CD14-positive monocyte (primary cell): ENCODE measurements at regions not wholly inside any gene's neighbourhood (a gene's known extent, or its start where the extent isn't known, plus 50 kb on each side); places are given as distances from the start of the nearest gene placed in this dataset.

ENCODE experiments used
- DNase-seq, 3 donors: peaks; one replicate each; pipeline ENCODE4 v3.0.0-alpha.2; 2011 to 2022
- H2AFZ ChIP-seq: 2 replicates; pipeline ENCODE4 v1.6.0; 2012; ENCODE audit warnings: mild to moderate bottlenecking, low read depth, low read length, inconsistent platforms; ENCODE audit not compliant: insufficient read depth, poor library complexity, severe bottlenecking
- H3K27ac ChIP-seq, 2 donors: 1 replicate in 1 of 2; 2 replicates in 1 of 2; pipeline ENCODE4 v1.5.1; 2012 to 2013; ENCODE audit warnings: low read length in 2 of 2, control low read depth in 1 of 2, inconsistent platforms in 1 of 2, low read depth in 1 of 2, mild to moderate bottlenecking in 1 of 2
- H3K27me3 ChIP-seq, 2 donors: one replicate each; pipeline versions ENCODE4 v1.6.0 to v1.6.1; 2011 to 2013; ENCODE audit warnings: low read length in 2 of 2; ENCODE audit not compliant: control insufficient read depth in 2 of 2, insufficient read depth in 2 of 2
- H3K36me3 ChIP-seq, 2 donors: replicated peaks in 1 of 2; 1 replicate in 1 of 2; 2 replicates in 1 of 2; pipeline versions ENCODE4 v1.5.1 to v1.6.1; 2012 to 2013; ENCODE audit warnings: low read length in 2 of 2, control low read depth in 1 of 2, inconsistent platforms in 1 of 2, mild to moderate bottlenecking in 1 of 2; ENCODE audit not compliant: insufficient read depth in 2 of 2, control insufficient read depth in 1 of 2
- H3K4me1 ChIP-seq, 2 donors: 1 replicate in 1 of 2; 2 replicates in 1 of 2; pipeline versions ENCODE4 v1.5.1 to v1.6.1; 2012 to 2013; ENCODE audit warnings: low read length in 2 of 2, control low read depth in 1 of 2, inconsistent platforms in 1 of 2, mild to moderate bottlenecking in 1 of 2, moderate library complexity in 1 of 2; ENCODE audit not compliant: insufficient read depth in 2 of 2, control insufficient read depth in 1 of 2
- H3K4me2 ChIP-seq: replicated peaks from 2 replicates; pipeline ENCODE3; 2012; ENCODE audit warnings: low read length, moderate library complexity, mild to moderate bottlenecking; ENCODE audit not compliant: poor library complexity, severe bottlenecking; ENCODE audit errors: extremely low read depth
- H3K4me3 ChIP-seq, 3 experiments: fragments of 200-600 bp in 1 of 3; sonication (generic) in 1 of 3; replicated peaks in 1 of 3; 1 replicate in 2 of 3; 2 replicates in 1 of 3; pipeline ENCODE4 v1.5.1; 2011 to 2013; ENCODE audit warnings: low read length in 3 of 3, mild to moderate bottlenecking in 3 of 3, control low read depth in 2 of 3, low read depth in 2 of 3, inconsistent platforms in 1 of 3, moderate library complexity in 1 of 3
- H3K79me2 ChIP-seq: 2 replicates; pipeline ENCODE4 v1.6.0; 2012; ENCODE audit warnings: mild to moderate bottlenecking, control low read depth, inconsistent platforms, low read length, moderate library complexity; ENCODE audit not compliant: insufficient read depth
- H3K9ac ChIP-seq: 2 replicates; pipeline ENCODE4 v1.6.0; 2017; ENCODE audit warnings: low read length, mild to moderate bottlenecking; ENCODE audit not compliant: insufficient read depth, poor library complexity, severe bottlenecking
- H3K9me3 ChIP-seq, 2 donors: replicated peaks in 1 of 2; 1 replicate in 1 of 2; 2 replicates in 1 of 2; pipeline versions ENCODE4 v1.5.1 to v1.6.1; 2012 to 2013; ENCODE audit warnings: low read length in 2 of 2, control low read depth in 1 of 2; ENCODE audit not compliant: control insufficient read depth in 1 of 2, insufficient read depth in 1 of 2
- H4K20me1 ChIP-seq: 2 replicates; pipeline ENCODE4 v1.6.0; 2012; ENCODE audit warnings: mild to moderate bottlenecking, low read length, control low read depth, moderate library complexity; ENCODE audit not compliant: insufficient read depth
- H3K27ac Mint-ChIP-seq, 7 donors: one replicate each; pipeline ENCODE4 v1.8.0; 2020; ENCODE audit warnings: mild to moderate bottlenecking in 7 of 7, mixed read lengths in 7 of 7, moderate library complexity in 6 of 7, inconsistent platforms in 2 of 7
- H3K27me3 Mint-ChIP-seq, 3 donors: one replicate each; pipeline ENCODE4 v1.8.0; 2021 to 2022; ENCODE audit warnings: low read depth in 3 of 3, mild to moderate bottlenecking in 3 of 3, mixed read lengths in 3 of 3, moderate library complexity in 3 of 3, inconsistent platforms in 1 of 3
- H3K36me3 Mint-ChIP-seq, 2 donors: one replicate each; pipeline ENCODE4 v1.8.0; 2020; ENCODE audit warnings: mixed read lengths in 2 of 2, inconsistent platforms in 1 of 2, mild to moderate bottlenecking in 1 of 2
- H3K4me1 Mint-ChIP-seq: one replicate; pipeline ENCODE4 v1.8.0; 2020; ENCODE audit warnings: mild to moderate bottlenecking, mixed read lengths
- H3K4me3 Mint-ChIP-seq, 2 donors: one replicate each; pipeline ENCODE4 v1.8.0; 2020; ENCODE audit warnings: mild to moderate bottlenecking in 2 of 2, mixed read lengths in 2 of 2, moderate library complexity in 1 of 2
- H3K9me3 Mint-ChIP-seq, 7 donors: one replicate each; pipeline ENCODE4 v1.8.0; 2020 to 2022; ENCODE audit warnings: mixed read lengths in 7 of 7, mild to moderate bottlenecking in 6 of 7, moderate library complexity in 6 of 7, inconsistent platforms in 2 of 7
- CTCF ChIP-seq: fragments of 200-600 bp; IDR thresholded peaks from one replicate; pipeline ENCODE4 v1.8.0; 2022; ENCODE audit warnings: antibody characterized with exemption, mild to moderate bottlenecking
- WGBS: methylation state at CpG from one replicate; pipeline ENCODE4 v1.1.5; 2013; ENCODE audit warnings: missing lambda C conversion rate; ENCODE audit not compliant: insufficient coverage; 5-methylcytosine and 5-hydroxymethylcytosine counted together
- intact Hi-C, 2 donors: fragments of 100-400 bp; cut with micrococcal nuclease; formaldehyde crosslinking; loops; one replicate each; pipeline versions ENCODE4 v1.15.0 to v1.15.1; 2023

- H3K4me3 ChIP-seq, result no peak overlapping the region
- Mint-ChIP-seq H3K4me3 (no peak overlapping the region), H3K27me3 (peaks cover 4 to 13% (median 7%) of the 10 kb centered on the region in 3 donors), H3K36me3 (no peaks in the 10 kb centered on the region), H3K9me3 (peaks cover 0 to 1% (median 0%) of the 10 kb centered on the region in 7 donors), H3K4me1 (peaks cover 4% of the 10 kb centered on the region), H3K27ac (no peak overlapping the region)
- H2AFZ ChIP-seq, result no peak overlapping the region
- intact Hi-C loops, result no loop called here
- H3K79me2 ChIP-seq, result no peaks in the 10 kb centered on the region
- no peaks in the 10 kb centered on the region for H3K27me3 ChIP-seq
- no peaks in the 10 kb centered on the region for H4K20me1 ChIP-seq
- H3K27ac ChIP-seq, result no peak overlapping the region
- DNase-seq, result no peak
- H3K4me1 ChIP-seq, result no peaks in the 10 kb centered on the region
- TF ChIP-seq CTCF, result no peak
- H3K4me2 ChIP-seq, result no peak overlapping the region
- H3K9me3 ChIP-seq, result no peaks in the 10 kb centered on the region
- no peak overlapping the region for H3K9ac ChIP-seq
- no peaks in the 10 kb centered on the region for H3K36me3 ChIP-seq
Measured at GRCh38 chr5:154107010-154107409, 68.2 kb downstream of the MFAP3 start.

- Histone ChIP-seq H3K9me3 (no peaks in the 10 kb centered on the region), H3K4me1 (no peaks in the 10 kb centered on the region), H3K9ac (no peak overlapping the region), H2AFZ (no peak overlapping the region), H3K4me2 (no peak overlapping the region), H3K79me2 (no peaks in the 10 kb centered on the region), H4K20me1 (no peaks in the 10 kb centered on the region), H3K27ac (no peak overlapping the region), H3K36me3 (no peaks in the 10 kb centered on the region), H3K4me3 (no peak overlapping the region), H3K27me3 (no peaks in the 10 kb centered on the region)
- H3K36me3 Mint-ChIP-seq, result no peaks in the 10 kb centered on the region
- H3K4me3 Mint-ChIP-seq, result no peak overlapping the region
- H3K27ac Mint-ChIP-seq, result no peak overlapping the region
- H3K9me3 Mint-ChIP-seq, result peaks cover 0 to 1% (median 0%) of the 10 kb centered on the region in 7 donors
- TF ChIP-seq CTCF, result no peak
- 64% methylated on average over 5 of the region's 7 CpGs for WGBS
- no peak for DNase-seq
- intact Hi-C loops, result no loop called here
- peaks cover 4 to 14% (median 9%) of the 10 kb centered on the region in 3 donors for H3K27me3 Mint-ChIP-seq
- H3K4me1 Mint-ChIP-seq, result peaks cover 4% of the 10 kb centered on the region
Measured at GRCh38 chr5:154107756-154108155, 69.0 kb downstream of the MFAP3 start.
